Stimulated activated CD4-positive, alpha-beta T cell treated with anti-CD3 and anti-CD28 coated beads, Interleukin-12 subunit alpha, Interleukin-12 subunit beta, amount 100 ng/mL, for 48 hours (primary cell): ENCODE measurements at regions not wholly inside any gene's neighbourhood (a gene's known extent, or its start where the extent isn't known, plus 50 kb on each side); places are given as distances from the start of the nearest gene placed in this dataset.

ENCODE experiments used
- DNase-seq, 3 donors: peaks; one replicate each; pipeline ENCODE4 v3.0.0-alpha.2; 2020; ENCODE audit warnings: low read depth in 2 of 3, low spot score in 1 of 3

DNA sequence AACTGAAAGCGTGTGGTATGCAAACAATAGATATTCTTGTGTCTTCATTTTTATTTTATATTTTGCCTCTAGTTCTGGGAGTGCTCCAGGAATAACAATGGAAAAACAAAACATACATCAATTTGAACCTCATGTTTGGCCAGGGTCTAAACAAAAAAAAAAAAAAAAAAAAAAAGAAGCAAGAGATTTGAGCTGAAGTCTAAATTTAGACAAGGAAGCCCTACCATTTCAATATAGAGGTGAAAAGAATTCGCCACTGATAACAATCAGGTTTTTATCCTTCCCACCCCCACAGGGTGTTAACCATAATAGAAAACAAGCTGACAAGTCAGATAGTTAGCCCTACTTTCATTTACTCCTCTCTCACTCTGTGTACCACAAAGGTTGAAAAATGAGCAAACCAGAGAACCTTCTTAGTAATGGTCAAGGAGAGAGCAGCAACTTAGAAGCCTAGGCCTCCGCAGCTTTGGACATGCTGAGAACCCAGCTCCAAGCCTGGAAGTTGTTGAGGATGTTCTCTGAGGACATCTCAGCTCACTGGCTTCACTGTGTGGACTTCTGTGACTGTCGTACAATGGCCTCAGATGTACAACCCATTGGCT lies 118.2 kb upstream of the HMHB1 start:
- DNase-seq = no peak

DNA sequence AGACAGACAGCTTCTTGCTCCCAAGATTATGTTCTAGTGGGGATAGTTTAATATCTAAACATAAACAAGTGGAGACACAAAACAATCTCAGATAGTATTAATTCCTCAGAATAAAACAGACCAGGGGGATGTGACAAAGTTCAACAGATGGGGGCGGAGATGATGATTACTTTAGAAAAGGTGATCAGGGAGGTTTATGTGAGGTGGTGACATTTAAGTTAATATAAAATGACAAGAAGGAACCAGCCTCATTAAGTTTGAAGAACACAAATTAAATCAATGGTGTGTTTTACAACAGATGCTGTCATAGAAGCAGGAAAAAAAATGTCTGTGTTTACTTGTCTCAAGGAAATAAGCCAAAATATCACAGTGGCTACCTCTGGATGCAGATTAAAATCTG lies 119.6 kb upstream of the HMHB1 start:
- DNase-seq = no peak

DNA sequence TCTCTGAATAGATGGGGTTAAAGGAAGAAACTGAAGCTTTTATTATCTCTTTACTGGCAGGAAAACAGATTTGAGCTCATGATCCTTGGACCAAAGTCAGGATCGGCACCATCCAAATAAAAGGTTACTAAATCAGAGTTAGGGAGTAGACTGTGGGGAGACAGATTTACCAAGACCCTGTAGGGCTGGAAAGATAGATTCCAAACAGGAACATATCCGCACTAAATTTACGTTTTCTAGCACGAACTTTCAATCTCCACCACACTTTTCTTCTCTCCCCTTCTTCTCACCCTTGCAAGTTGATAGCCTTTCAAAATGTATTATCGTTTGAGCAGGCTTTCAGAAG lies 120.0 kb upstream of the HMHB1 start:
- DNase-seq = no peak

DNA sequence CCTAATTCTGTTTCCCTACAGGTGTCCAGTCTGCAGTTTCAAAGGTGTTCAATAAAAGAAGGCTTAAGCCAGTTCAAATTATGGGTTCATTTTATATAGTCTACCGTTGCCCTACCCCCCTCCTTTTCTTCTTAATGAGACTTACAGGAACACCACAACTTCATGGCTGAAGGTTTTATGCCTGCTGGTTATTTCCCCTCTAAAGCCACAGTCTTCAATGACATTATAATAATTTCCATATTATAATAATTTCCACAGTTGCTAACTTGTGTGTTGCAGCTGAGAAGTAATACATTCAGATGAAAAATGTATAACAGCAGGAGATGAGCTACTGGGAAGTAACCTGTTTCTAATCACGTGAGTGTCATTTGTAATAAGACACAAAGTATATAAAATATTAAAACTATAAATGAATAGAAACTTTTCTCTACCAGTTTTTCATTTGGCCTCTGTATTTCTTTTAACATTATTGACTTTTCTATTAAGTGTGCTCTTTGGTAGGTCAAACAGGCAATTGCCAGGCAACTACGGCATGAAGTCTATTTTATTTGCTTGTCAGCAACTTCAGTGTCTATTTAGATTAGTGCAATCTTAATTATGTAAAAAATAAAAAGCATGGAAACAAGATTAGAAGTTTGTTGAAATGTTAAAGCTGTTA lies 120.5 kb upstream of the HMHB1 start:
- DNase-seq = no peak

DNA sequence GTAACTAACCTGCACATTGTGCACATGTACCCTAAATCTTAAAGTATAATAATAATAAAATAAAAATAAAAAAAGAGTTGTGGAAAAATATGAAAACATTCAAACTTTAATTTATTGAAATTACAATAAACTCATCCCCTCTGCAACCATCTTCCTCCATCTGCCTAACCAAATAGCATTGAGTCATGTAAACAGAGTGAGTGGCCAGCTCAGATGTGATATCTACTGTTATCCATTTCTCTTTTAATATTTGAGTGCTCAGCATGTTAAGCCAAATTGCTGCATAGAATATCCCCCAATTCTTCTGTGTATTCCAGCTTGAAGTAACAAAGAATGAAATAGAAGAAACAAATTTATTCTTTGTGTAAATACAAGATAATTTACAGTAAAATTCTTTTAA lies 124.4 kb upstream of the HMHB1 start:
- no peak for DNase-seq

DNA sequence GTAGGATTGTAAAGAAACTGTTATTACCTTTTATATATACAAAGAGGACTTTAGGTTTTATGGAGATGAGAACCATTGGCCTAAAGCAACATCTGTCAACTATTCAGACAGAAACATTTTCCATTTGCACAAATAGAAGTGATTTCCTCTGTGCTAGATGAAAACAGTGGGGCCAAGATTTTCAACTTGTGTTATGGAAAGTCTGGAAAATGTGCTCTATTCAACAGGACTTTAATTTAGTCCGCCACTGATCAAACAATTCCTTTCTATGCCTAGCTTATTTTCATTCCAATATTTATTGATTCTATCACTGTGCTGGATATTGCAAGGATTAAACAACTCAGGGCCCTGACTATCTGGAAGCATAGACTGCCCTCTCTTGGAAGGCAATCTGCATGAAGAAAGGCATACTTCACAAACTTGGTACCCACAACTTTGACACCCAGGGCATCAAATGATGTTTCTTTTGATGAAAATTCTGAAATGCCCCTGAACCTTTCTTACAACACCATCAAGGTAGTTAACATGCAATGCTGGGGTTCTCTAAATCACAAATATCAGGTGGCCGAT lies 126.6 kb upstream of the HMHB1 start:
- no peak for DNase-seq

DNA sequence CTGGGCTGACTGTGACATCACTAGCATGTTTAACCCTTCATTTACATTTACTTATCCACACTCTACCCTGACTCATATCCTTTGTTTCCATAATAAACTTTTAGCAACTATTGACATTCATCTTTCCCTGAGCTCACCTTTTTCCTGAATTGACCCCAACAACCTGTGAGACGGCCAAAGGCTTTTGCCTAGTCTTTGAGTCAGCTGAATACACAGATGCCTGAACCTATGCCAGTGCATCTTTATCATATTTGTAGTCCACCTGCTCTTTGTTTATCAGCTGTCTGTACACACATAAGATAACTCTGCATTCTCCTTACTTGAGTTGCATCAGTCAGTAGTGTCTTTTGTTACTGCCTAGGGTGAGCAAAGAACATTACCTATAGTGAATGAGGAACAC lies 128.5 kb upstream of the HMHB1 start:
- no peak for DNase-seq

DNA sequence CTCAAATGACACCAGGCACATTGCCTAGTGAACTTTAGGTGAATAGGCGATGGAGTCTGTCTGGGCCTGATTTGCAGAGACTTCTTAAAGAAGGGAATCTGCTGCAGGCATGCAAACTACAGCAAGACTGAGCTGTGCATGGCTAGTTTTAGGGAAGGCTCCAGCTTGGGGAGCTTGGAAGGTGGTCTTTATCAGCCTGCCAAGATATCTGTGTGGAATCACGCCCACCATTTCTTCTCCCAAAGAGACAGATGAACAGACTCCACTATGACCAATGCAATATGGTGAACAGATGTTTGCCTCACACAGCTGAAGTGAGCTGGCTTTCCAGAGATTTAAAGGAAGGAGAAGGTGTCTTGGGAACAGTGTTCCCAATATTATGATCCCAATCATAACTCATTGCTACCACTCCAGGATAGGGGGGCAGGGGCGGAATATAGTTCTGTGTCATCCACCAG lies 129.0 kb upstream of the HMHB1 start:
- DNase-seq = no peak

DNA sequence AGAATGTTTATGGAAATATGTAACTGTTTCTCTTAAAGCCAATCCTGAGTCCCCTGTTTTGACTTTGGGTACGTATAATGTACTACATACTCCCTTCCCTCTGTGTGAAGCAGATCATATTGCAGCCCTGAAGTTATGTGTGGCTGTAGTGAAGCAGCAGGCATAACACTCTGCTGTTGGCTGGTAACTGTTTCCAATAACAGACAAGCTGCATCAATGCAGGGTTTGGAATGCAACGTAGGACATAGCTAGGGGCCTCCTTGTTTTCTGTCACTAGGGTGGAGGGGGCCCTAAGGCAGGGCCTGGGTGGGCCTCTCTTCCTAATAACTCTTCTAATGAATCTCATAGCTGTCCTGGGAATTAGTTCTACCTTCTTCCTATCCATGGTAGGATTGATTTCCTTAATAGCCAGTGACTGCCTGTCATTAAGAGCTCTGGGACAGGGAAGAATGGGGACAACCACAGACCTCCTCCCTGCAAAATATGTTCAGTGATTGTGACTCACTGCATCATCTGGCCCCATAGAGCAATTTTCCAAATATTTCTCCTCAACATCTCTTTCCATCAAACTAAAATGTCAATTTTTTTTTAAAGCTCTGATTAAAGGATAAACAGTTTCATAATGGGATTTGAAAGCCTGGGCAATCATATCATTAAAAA lies 129.6 kb upstream of the HMHB1 start:
- DNase-seq = no peak

DNA sequence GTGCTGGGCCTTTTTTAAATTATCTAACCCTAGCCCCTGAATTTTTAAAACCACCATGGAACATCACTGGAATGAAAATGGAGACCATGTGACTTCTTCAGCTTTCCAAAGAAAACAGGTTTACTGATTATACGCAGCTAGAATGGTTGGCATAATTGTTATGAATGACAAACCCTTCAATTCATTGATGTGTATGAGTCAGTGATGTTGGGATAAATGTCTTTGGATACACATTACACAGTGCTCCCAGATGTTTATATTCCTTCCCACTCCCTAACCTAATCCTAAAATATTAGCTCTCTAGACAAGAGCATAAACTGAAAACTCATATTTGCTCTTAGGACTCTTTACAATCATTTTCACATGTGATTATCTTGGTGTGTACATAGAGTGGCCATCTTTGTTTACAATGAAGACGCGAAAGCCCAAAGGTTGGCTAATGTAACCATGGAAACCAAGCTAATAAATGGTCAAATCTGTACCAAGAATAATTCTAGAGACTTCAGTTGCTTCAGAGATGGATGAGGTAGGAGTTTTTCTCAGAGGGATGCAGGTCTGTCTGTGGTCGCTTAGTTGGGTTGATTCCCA lies 131.2 kb upstream of the HMHB1 start:
- no peak for DNase-seq

DNA sequence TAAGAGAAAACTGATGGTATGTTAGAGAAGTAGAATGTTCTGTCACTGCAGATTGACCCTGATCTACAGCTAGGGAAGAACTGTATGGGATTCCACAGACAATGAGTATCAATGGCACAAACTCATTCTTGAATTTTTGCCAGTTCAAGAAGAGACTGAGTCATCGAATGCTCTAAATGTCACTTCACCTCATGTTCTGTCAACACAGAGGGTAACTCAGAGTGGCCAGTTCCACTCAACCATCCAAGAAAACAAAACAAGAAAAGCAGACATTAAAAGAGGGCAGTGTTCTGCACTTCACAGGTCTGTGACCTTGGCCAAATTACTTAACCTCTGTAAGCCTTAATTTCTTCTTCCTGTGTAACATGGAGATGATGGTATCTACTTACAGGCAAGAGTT lies 132.2 kb upstream of the HMHB1 start:
- no peak for DNase-seq

DNA sequence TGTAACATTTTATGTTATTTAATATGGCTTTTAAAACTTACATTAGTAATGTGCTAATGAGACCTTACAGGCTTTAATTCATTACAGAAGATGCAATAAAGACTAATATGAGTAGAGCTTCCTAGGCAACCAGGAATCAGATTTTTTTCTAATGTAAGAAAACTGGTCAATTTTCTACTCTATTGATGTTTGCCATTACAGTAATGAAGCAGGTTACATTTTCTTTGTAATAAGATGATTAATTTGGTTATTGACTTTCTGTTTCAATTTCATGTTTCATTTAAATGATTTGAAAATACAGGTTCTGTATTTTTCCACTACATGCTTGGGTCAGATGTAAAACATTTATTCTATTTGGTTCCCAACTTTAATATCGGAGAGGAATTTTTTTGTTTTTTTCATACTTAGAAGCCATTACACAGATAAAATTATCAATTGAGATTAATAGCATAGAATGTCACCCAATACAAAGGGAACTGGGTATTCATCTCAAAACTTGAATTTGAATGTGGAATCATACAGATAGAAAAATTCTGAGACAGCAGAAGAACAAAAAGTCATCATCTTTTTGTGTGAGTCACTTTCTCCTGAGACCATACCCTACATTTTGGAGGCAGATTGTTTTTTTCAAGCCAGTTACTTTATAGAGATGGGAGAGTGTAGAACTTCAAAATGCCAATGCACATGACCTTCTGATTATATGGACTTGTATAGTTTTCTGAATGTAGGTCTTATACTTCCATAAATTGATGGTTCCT lies 133.6 kb upstream of the HMHB1 start:
- DNase-seq = no peak

DNA sequence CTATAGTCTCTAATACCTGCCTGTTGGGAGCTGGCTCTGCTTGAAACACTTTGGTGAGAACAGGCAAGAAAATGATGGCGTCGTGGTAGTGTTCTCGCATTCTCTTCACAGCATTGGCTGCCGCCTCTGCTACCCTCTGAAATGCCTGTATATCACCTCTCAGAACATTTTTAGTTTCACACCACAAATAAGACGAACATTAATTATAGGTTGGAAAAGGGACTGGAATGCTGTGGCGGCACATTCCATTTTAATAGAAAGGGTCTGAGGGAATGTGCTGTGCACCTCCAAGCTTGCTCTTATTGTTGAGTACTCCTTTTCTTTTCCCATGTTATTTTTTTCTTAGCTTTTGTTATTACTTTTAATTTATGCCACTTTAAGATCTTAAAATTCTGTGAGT lies 134.6 kb upstream of the HMHB1 start:
- no peak for DNase-seq

DNA sequence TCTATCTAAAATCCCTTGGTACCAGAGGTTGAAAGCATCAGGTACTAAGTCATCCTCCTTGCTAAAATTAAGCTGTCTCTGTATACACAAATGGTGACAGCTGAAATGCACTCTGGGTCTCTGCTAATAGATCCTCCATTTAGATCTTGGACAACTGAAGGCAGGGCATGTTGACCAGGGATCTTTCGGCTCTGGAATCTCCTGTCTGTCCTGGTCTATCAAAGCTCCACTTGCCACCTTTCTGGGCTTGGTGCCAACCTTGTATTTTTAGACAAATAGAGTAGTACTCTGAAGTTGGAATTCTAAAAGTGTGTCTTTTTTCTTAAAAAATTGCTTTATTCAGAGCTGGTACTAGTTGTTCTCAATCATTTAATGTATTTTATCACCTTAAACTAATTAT lies 135.2 kb upstream of the HMHB1 start:
- no peak for DNase-seq

DNA sequence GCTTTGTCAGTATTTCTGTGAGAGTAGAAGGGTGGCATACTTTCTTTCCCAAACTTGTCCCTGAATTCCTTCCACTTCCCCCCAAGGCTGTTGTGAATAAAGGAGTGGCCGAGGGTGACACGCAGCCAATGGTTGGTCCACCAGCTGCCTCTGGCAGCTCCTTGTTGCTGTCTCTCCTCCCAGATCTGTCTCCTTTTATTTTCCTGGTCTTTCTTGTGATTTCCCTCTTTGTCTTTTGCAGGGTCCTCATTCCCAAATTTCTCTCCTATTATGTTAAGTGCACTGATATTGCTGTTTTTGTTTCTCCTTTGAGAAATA lies 137.5 kb upstream of the HMHB1 start:
- DNase-seq = no peak

DNA sequence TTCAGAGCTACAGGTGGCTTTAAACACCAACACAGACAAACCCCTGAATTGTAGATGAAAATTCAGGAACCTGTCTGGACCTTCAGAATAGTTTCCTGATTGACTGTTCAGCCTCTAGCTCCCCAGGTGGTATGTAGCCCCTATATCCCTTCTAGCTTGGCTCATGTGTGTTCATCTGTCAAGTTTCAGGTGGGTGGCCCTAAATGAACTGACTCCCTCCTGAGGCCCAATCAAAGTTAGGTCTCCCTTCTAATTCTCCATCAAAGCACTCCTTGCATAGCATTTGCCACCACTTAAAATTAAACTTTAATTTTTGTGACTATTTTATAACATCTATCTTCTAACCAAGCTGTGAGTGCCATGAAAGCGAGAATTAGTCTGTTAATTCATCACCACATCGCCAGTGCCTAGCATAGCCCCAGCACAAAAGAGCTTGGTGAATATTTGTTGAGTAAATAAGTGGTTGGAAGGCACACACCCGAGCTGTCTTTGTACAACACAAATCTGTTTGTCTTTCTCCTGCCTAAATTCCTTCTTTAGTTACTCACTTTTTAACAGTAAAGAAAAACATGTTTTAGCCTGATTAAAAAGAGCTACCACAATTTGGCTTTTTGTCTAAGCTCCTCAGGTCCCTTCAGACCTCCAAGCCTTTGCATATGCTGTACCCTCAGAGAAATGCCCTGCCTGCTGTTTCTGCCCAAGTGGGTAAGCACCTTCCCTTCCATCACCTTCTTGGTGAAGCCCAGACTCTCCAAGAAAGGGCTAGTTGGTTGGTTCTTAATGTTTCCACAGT lies 138.1 kb upstream of the HMHB1 start:
- no peak for DNase-seq

DNA sequence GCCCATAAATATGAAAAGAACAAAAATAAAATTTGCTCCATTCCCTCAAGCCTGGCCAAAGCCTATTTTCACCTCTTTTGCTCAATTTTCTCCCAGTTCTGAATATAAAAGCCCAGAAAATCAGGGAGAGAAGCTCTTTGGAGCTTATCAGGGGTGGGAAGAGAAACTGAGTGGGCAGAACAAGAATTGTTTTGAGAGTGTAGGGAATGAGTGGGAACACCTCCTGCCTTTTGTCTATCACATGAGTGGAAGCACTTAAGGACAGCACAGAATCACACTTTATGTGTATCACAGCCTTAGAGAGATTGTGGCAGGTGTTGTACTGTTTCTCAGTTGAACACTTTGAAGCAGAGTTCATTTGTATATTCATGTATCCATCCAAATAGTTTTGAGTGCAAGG lies 139.2 kb upstream of the HMHB1 start:
- no peak for DNase-seq

DNA sequence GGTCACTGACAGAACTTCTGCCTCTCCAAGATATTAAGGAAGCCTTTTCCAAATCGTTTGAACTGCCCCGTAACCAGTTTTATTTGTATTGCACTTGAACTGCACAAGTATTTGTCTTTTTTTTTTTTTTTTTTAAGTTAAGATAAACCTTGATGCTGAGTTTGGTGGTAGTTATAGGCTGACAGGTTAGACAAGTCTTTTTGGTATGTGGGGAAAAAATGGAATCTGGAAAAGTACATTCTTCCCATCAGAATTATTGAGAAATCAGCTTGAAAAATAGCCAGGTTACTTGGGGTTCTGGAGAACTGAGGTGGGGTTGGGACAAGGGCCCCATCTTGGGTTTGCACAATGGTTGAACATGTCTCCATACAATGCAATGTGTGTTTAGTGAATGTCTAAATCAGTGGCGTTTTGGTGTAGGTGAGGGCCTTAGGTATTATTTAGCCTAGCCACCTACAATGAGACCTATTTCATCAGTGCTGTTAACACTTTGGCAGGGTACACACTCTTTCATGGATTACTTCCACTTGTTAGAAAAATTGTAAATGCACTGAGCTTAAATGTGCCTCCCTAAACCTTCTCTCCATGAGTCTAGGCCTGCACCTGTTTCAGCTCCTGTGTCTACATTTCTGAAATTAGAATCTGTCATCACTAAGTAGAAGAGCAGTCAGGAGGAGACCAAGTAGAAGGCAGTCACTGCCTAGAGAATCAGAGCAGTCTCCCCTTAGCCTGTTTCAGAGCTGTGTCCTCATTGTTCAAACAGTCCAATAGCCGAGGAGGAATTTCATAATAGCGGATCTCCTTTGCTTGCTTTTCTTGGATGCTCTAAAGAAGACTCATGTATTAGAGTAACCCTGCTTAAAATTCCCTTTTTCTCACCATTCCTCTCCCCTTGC lies 140.0 kb upstream of the HMHB1 start:
- no peak for DNase-seq

DNA sequence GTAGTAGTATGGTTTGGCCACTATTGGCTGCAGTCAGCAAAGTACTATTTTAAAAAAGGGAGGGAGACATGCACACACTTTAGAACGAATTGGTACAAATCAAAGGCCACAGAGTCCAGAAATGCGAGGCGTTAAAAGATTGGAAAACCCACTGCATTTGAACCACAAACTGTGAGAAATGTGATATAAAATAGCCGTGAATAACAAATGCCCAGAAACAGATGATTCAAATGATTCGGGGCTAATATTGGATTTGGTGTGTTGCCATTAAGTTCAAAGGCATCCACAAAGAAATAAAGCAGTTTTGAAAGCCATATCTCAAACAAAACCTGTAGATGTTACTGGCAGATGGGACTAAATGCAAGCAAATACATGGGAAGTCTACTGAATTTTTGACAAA lies 140.9 kb upstream of the HMHB1 start:
- DNase-seq = no peak

DNA sequence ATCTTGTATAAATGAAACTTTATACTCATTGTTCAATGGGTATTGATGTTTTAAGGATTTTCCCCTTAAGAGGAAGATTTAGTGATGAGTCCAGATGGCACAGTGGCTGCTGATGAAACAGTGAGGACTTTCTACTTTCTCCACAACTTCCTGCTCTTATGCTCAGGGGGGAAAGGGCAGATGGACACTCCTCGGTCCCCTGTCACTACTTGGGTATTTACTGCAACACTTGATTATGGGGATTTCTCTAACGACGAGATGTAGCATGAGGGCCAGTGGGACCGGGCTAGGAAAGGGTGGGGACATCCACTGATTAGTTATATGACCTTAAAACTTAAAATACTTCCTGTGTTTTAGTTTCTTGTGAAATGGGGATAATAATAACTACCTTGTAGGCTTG lies 146.1 kb upstream of the HMHB1 start:
- DNase-seq = no peak
